ENCODE measurements at regions not wholly inside any gene's neighbourhood (a gene's known extent, or its start where the extent isn't known, plus 50 kb on each side); places are given as distances from the start of the nearest gene placed in this dataset.

GRCh38 chr2:34254272-34254878 lies 655.3 kb upstream of the FAM98A start:
- H3K27me3 Mint-ChIP-seq (ENCODE audit: low read depth), result peaks cover 12% of the 10 kb centered on the region
- no peaks in the 10 kb centered on the region for H3K36me3 Mint-ChIP-seq (ENCODE audit: low read depth)
- H3K4me1 Mint-ChIP-seq (ENCODE audit: low read depth), result no peaks in the 10 kb centered on the region
- H3K27ac Mint-ChIP-seq (ENCODE audit: unreplicated experiment), result no peak overlapping the region
- DNase-seq (ENCODE audit: low spot score), result no peak
- no peak overlapping the region for H3K4me3 Mint-ChIP-seq (ENCODE audit: unreplicated experiment)
- TF ChIP-seq, protein P1, sequence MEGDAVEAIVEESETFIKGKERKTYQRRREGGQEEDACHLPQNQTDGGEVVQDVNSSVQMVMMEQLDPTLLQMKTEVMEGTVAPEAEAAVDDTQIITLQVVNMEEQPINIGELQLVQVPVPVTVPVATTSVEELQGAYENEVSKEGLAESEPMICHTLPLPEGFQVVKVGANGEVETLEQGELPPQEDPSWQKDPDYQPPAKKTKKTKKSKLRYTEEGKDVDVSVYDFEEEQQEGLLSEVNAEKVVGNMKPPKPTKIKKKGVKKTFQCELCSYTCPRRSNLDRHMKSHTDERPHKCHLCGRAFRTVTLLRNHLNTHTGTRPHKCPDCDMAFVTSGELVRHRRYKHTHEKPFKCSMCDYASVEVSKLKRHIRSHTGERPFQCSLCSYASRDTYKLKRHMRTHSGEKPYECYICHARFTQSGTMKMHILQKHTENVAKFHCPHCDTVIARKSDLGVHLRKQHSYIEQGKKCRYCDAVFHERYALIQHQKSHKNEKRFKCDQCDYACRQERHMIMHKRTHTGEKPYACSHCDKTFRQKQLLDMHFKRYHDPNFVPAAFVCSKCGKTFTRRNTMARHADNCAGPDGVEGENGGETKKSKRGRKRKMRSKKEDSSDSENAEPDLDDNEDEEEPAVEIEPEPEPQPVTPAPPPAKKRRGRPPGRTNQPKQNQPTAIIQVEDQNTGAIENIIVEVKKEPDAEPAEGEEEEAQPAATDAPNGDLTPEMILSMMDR (IDR thresholded peaks at IDR 0.05), result no peak
- no peaks in the 10 kb centered on the region for H3K9me3 Mint-ChIP-seq (ENCODE audit: low read depth)

GRCh38 chr2:34252111-34252510 lies 653.0 kb upstream of the FAM98A start:
- H3K9me3 Mint-ChIP-seq (ENCODE audit: low read depth), result peaks cover 3% of the 10 kb centered on the region
- TF ChIP-seq, protein P1 (IDR thresholded peaks at IDR 0.05), result no peak
- peaks cover 12% of the 10 kb centered on the region for H3K27me3 Mint-ChIP-seq (ENCODE audit: low read depth)
- DNase-seq (ENCODE audit: low spot score), result no peak
- no peak overlapping the region for H3K27ac Mint-ChIP-seq (ENCODE audit: unreplicated experiment)
- no peaks in the 10 kb centered on the region for H3K36me3 Mint-ChIP-seq (ENCODE audit: low read depth)
- H3K4me1 Mint-ChIP-seq (ENCODE audit: low read depth), result no peaks in the 10 kb centered on the region
- H3K4me3 Mint-ChIP-seq (ENCODE audit: unreplicated experiment), result no peak overlapping the region

GRCh38 chr2:34251578-34251977 lies 652.5 kb upstream of the FAM98A start:
- Mint-ChIP-seq H3K36me3 (ENCODE audit: low read depth) (no peaks in the 10 kb centered on the region), H3K9me3 (ENCODE audit: low read depth) (peaks cover 3% of the 10 kb centered on the region), H3K4me1 (ENCODE audit: low read depth) (no peaks in the 10 kb centered on the region), H3K27ac (ENCODE audit: unreplicated experiment) (no peak overlapping the region), H3K4me3 (ENCODE audit: unreplicated experiment) (no peak overlapping the region), H3K27me3 (ENCODE audit: low read depth) (peaks cover 12% of the 10 kb centered on the region)
- no peak for DNase-seq (ENCODE audit: low spot score)
- TF ChIP-seq, protein P1 (IDR thresholded peaks at IDR 0.05), result no peak

- DNase-seq (ENCODE audit: low spot score), result no peak
- Mint-ChIP-seq H3K27me3 (ENCODE audit: low read depth) (no peaks in the 10 kb centered on the region), H3K4me3 (ENCODE audit: unreplicated experiment) (no peak overlapping the region), H3K9me3 (ENCODE audit: low read depth) (peaks cover 3% of the 10 kb centered on the region), H3K27ac (ENCODE audit: unreplicated experiment) (no peak overlapping the region), H3K36me3 (ENCODE audit: low read depth) (no peaks in the 10 kb centered on the region), H3K4me1 (ENCODE audit: low read depth) (no peaks in the 10 kb centered on the region)
- TF ChIP-seq, protein P1 (IDR thresholded peaks at IDR 0.05), result no peak
Observed at GRCh38 chr2:34244195-34244594, 645.1 kb upstream of the FAM98A start.

- peaks cover 3% of the 10 kb centered on the region for H3K9me3 Mint-ChIP-seq (ENCODE audit: low read depth)
- DNase-seq (ENCODE audit: low spot score), result no peak
- TF ChIP-seq, protein P1 (IDR thresholded peaks at IDR 0.05), result no peak
- H3K27me3 Mint-ChIP-seq (ENCODE audit: low read depth), result no peaks in the 10 kb centered on the region
- no peak overlapping the region for H3K27ac Mint-ChIP-seq (ENCODE audit: unreplicated experiment)
- H3K4me3 Mint-ChIP-seq (ENCODE audit: unreplicated experiment), result no peak overlapping the region
- no peaks in the 10 kb centered on the region for H3K4me1 Mint-ChIP-seq (ENCODE audit: low read depth)
- no peaks in the 10 kb centered on the region for H3K36me3 Mint-ChIP-seq (ENCODE audit: low read depth)
Observed at GRCh38 chr2:34242763-34243123, 643.6 kb upstream of the FAM98A start.
